Ramos (cell line): ENCODE measurements at regions not wholly inside any gene's neighbourhood (a gene's known extent, or its start where the extent isn't known, plus 50 kb on each side); places are given as distances from the start of the nearest gene placed in this dataset.
"Not testable (repeated sequence)": the region's sequence is repeated elsewhere in the genome, so short reads cannot be mapped to it uniquely, and the experiment has no call there.

ENCODE experiments used
- in situ Hi-C: fragments of 300-500 bp; cut with MboI; formaldehyde crosslinking; loops from one replicate; pipeline ENCODE4 v1.14.3; 2022; ENCODE audit warnings: low sequenced_read_pairs; ENCODE audit not compliant: unreplicated experiment

- in situ Hi-C loops: no loop called here
Measured at GRCh38 chr11:116357784-116358544, 414.8 kb downstream of the BUD13 start.

- in situ Hi-C loops: no loop called here
Measured at GRCh38 chr11:116356451-116356850, 416.3 kb downstream of the BUD13 start.

GRCh38 chr11:116355104-116355503, 417.7 kb downstream of the BUD13 start:
- in situ Hi-C loops: no loop called here

- in situ Hi-C loops: no loop called here
Measured at GRCh38 chr11:116353589-116353988, 419.2 kb downstream of the BUD13 start.

- in situ Hi-C loops: no loop called here
Measured at GRCh38 chr11:116352881-116353280, 419.9 kb downstream of the BUD13 start.

- in situ Hi-C loops: no loop called here
Measured at GRCh38 chr11:116348226-116348625, 424.6 kb downstream of the BUD13 start.

GRCh38 chr11:116345575-116345974, 427.2 kb downstream of the BUD13 start:
- in situ Hi-C loops: no loop called here

- in situ Hi-C loops: no loop called here
Measured at GRCh38 chr11:116344601-116345000, 428.2 kb downstream of the BUD13 start.

GRCh38 chr11:116343270-116343669, 429.5 kb downstream of the BUD13 start:
- in situ Hi-C loops: no loop called here

- in situ Hi-C loops: no loop called here
Measured at GRCh38 chr11:116342148-116342547, 430.6 kb downstream of the BUD13 start.

- in situ Hi-C loops: no loop called here
Measured at GRCh38 chr11:116339306-116340098, 433.3 kb downstream of the BUD13 start.

GRCh38 chr11:116338500-116338899, 434.3 kb downstream of the BUD13 start:
- in situ Hi-C loops: not testable (repeated sequence)

- in situ Hi-C loops: no loop called here
Measured at GRCh38 chr11:116336540-116336939, 436.2 kb downstream of the BUD13 start.

GRCh38 chr11:116335891-116336290, 436.9 kb downstream of the BUD13 start:
- in situ Hi-C loops: no loop called here

GRCh38 chr11:116335078-116335477, 437.7 kb downstream of the BUD13 start:
- in situ Hi-C loops: no loop called here

- in situ Hi-C loops: no loop called here
Measured at GRCh38 chr11:116334596-116334995, 438.2 kb downstream of the BUD13 start.

- in situ Hi-C loops: no loop called here
Measured at GRCh38 chr11:116333001-116333535, 439.7 kb downstream of the BUD13 start.

GRCh38 chr11:116332391-116332790, 440.4 kb downstream of the BUD13 start:
- in situ Hi-C loops: no loop called here

- in situ Hi-C loops: no loop called here
Measured at GRCh38 chr11:116331381-116331780, 441.4 kb downstream of the BUD13 start.

GRCh38 chr11:116330439-116331185, 442.2 kb downstream of the BUD13 start:
- in situ Hi-C loops: no loop called here
